Panc1 (cell line): ENCODE measurements at regions not wholly inside any gene's neighbourhood (a gene's known extent, or its start where the extent isn't known, plus 50 kb on each side); places are given as distances from the start of the nearest gene placed in this dataset.

Experiments used
- ATAC-seq: fragments of 200-7000 bp; cut with Tn5 transposase; 2 replicates; pipeline ENCODE4 v1.9.1; 2020; ENCODE audit warnings: mild to moderate bottlenecking, moderate library complexity
- BruUV-seq: library from RNA; stranded (reverse); fragments of 400-500 nt; replicated peaks from 2 replicates; lab custom pipeline; 2021; lab: Mats Ljungman, UMichigan
- CTCF ChIA-PET: fragments of 300-600 bp; sonication (Branson Sonifier 250); formaldehyde crosslinking; loops from one replicate; lab custom pipeline; 2022; ENCODE audit warnings: antibody characterized with exemption; lab: Charles Lee
- POLR2A ChIA-PET: fragments of 300-600 bp; sonication (Branson Sonifier 250); formaldehyde crosslinking; loops from one replicate; lab custom pipeline; 2022; ENCODE audit warnings: antibody characterized with exemption; lab: Charles Lee
- DNase-seq: peaks from one replicate; pipeline ENCODE4 v3.0.0-alpha.2; 2010; ENCODE audit warnings: low read depth, low spot score
- H3K27ac ChIP-seq: 2 replicates; pipeline ENCODE4 v1.5.1; 2011; ENCODE audit warnings: mild to moderate bottlenecking, low read length, inconsistent platforms
- H3K27me3 ChIP-seq: fragments of 200-500 bp; sonication (Bioruptor generic); 2 replicates; pipeline ENCODE4 v1.6.0; 2014; ENCODE audit warnings: low read length, inconsistent platforms; ENCODE audit not compliant: control insufficient read depth, insufficient read depth
- H3K36me3 ChIP-seq: fragments of 200-500 bp; sonication (Bioruptor generic); 2 replicates; pipeline ENCODE4 v1.5.1; 2014; ENCODE audit warnings: inconsistent platforms, mild to moderate bottlenecking, low read length, moderate library complexity; ENCODE audit not compliant: control insufficient read depth, insufficient read depth
- H3K4me1 ChIP-seq: 2 replicates; pipeline ENCODE4 v1.5.1; 2011; ENCODE audit warnings: inconsistent platforms, mild to moderate bottlenecking, low read length, moderate library complexity; ENCODE audit not compliant: control insufficient read depth, insufficient read depth
- H3K4me3 ChIP-seq, 2 experiments: 2 replicates each; pipeline ENCODE4 v1.5.1; 2011 to 2012; ENCODE audit warnings: low read depth in 2 of 2, low read length in 2 of 2, mild to moderate bottlenecking in 2 of 2, inconsistent platforms in 1 of 2, moderate library complexity in 1 of 2
- H3K9me3 ChIP-seq: fragments of 200-500 bp; sonication (Bioruptor generic); 2 replicates; pipeline ENCODE4 v1.5.1; 2014; ENCODE audit warnings: low read depth, mild to moderate bottlenecking, inconsistent platforms, low read length, moderate library complexity; ENCODE audit not compliant: control insufficient read depth, insufficient read depth
- POLR2AphosphoS5 ChIP-seq: IDR thresholded peaks from 2 replicates; pipeline ENCODE4 v1.6.1; 2012; ENCODE audit warnings: mild to moderate bottlenecking, low read depth, low read length, moderate library complexity
- SIN3A ChIP-seq: IDR thresholded peaks from 2 replicates; pipeline ENCODE4 v1.6.1; 2012; ENCODE audit warnings: low read depth, mild to moderate bottlenecking, low read length, moderate library complexity, borderline replicate concordance; ENCODE audit not compliant: insufficient read depth
- TCF7L2 ChIP-seq: IDR thresholded peaks from 2 replicates; pipeline ENCODE4 v1.6.1; 2011; ENCODE audit warnings: mild to moderate bottlenecking, low read depth, low read length, inconsistent platforms
- in situ Hi-C: cut with HindIII; loops from 2 replicates; pipeline ENCODE4 v1.10.0; 2016; ENCODE audit warnings: low sequenced_read_pairs, low pct_unique_long_range_greater_than_20kb
- intact Hi-C: fragments of 100-400 bp; cut with micrococcal nuclease; formaldehyde crosslinking; loops from one replicate; pipeline ENCODE4 v1.10.0; 2022; ENCODE audit not compliant: unreplicated experiment
- TF ChIP-seq, protein P1 (sequence below): fragments of 450-650 bp; IDR thresholded peaks from 2 replicates; pipeline ENCODE4 v1.5.1; 2017; ENCODE audit warnings: mild to moderate bottlenecking
- TF ChIP-seq, protein P2 (sequence below), 2 experiments: IDR thresholded peaks; 2 replicates each; pipeline ENCODE4 v1.6.1; 2011 to 2012; ENCODE audit warnings: low read depth in 2 of 2, control low read depth in 1 of 2, low read length in 1 of 2, mild to moderate bottlenecking in 1 of 2, moderate library complexity in 1 of 2; ENCODE audit not compliant: insufficient read depth in 1 of 2

DNA sequence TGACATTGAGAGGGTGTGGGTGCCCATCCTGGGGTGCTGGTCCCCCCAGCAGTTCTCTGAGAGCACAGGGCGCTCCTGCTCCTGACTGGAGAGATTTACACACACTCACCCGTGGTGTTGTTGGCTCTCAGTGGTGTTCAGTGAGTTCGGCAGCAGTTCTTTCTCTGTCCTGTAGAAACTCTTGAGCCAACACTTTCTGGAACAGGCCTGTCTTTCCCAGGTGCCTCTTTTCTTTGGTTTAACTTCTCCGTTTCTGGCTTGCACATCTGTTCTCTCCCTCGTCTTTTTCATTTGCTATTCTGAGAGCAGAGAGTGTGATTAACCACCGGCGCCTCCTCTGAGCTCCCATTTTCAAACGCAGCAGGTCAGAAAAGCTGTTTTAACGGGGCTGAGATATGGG lies 284.5 kb downstream of the IRX2 start:
- no peaks in the 10 kb centered on the region; the same call in 1 of the 2 replicates for H3K27me3 ChIP-seq
- ChIA-PET CTCF (no interaction called here), POLR2A (no interaction called here)
- no peaks in the 10 kb centered on the region for H3K4me1 ChIP-seq
- DNase-seq (no peak), ATAC-seq (no peak)
- intact Hi-C loops (no loop called here), in situ Hi-C loops (no loop called here)
- TF ChIP-seq POLR2AphosphoS5: no peak
- TF ChIP-seq TCF7L2: no peak
- TF ChIP-seq SIN3A: no peak
- TF ChIP-seq, protein P1, sequence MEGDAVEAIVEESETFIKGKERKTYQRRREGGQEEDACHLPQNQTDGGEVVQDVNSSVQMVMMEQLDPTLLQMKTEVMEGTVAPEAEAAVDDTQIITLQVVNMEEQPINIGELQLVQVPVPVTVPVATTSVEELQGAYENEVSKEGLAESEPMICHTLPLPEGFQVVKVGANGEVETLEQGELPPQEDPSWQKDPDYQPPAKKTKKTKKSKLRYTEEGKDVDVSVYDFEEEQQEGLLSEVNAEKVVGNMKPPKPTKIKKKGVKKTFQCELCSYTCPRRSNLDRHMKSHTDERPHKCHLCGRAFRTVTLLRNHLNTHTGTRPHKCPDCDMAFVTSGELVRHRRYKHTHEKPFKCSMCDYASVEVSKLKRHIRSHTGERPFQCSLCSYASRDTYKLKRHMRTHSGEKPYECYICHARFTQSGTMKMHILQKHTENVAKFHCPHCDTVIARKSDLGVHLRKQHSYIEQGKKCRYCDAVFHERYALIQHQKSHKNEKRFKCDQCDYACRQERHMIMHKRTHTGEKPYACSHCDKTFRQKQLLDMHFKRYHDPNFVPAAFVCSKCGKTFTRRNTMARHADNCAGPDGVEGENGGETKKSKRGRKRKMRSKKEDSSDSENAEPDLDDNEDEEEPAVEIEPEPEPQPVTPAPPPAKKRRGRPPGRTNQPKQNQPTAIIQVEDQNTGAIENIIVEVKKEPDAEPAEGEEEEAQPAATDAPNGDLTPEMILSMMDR: no peak
- TF ChIP-seq, protein P2, sequence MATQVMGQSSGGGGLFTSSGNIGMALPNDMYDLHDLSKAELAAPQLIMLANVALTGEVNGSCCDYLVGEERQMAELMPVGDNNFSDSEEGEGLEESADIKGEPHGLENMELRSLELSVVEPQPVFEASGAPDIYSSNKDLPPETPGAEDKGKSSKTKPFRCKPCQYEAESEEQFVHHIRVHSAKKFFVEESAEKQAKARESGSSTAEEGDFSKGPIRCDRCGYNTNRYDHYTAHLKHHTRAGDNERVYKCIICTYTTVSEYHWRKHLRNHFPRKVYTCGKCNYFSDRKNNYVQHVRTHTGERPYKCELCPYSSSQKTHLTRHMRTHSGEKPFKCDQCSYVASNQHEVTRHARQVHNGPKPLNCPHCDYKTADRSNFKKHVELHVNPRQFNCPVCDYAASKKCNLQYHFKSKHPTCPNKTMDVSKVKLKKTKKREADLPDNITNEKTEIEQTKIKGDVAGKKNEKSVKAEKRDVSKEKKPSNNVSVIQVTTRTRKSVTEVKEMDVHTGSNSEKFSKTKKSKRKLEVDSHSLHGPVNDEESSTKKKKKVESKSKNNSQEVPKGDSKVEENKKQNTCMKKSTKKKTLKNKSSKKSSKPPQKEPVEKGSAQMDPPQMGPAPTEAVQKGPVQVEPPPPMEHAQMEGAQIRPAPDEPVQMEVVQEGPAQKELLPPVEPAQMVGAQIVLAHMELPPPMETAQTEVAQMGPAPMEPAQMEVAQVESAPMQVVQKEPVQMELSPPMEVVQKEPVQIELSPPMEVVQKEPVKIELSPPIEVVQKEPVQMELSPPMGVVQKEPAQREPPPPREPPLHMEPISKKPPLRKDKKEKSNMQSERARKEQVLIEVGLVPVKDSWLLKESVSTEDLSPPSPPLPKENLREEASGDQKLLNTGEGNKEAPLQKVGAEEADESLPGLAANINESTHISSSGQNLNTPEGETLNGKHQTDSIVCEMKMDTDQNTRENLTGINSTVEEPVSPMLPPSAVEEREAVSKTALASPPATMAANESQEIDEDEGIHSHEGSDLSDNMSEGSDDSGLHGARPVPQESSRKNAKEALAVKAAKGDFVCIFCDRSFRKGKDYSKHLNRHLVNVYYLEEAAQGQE (IDR thresholded peaks at IDR 0.05; ENCODE audit: insufficient read depth in 1 of 2, low read depth in 2 of 2, low read length in 1 of 2): no peak
- BruUV-seq: no TSS peak
- no peaks in the 10 kb centered on the region for H3K9me3 ChIP-seq
- H3K36me3 ChIP-seq: no peaks in the 10 kb centered on the region
- no peak overlapping the region for H3K4me3 ChIP-seq
- no peak overlapping the region for H3K27ac ChIP-seq

DNA sequence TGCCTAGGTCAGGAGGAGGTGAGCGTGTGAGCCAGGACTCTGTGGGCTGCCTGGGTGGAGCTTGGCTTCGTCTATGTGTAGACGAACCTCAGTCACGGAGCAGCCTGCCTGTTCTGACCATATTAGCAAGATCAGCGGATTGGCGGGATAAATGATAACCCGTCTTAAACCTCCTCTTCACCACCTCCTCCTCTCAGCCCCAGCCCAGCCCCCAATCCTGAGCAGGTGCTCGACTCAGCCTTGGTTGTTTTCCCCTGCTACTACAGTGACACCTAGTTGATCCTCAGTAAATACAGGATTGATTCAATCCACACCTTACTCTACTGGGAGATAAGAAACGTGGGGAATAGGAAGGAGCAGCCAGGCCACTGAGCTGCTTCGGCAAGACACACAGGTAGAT lies 286.1 kb downstream of the IRX2 start:
- intact Hi-C loops: no loop called here
- no peaks in the 10 kb centered on the region; the same call in 1 of the 2 replicates for H3K27me3 ChIP-seq
- no peak for ATAC-seq
- no peak overlapping the region for H3K4me3 ChIP-seq
- ChIA-PET CTCF (no interaction called here), POLR2A (no interaction called here)
- no peak for DNase-seq
- in situ Hi-C loops: no loop called here
- no peak overlapping the region for H3K27ac ChIP-seq
- no peaks in the 10 kb centered on the region for H3K36me3 ChIP-seq
- H3K4me1 ChIP-seq: no peaks in the 10 kb centered on the region
- TF ChIP-seq, protein P1: no peak
- TF ChIP-seq POLR2AphosphoS5: no peak
- TF ChIP-seq, protein P2 (IDR thresholded peaks at IDR 0.05; ENCODE audit: insufficient read depth in 1 of 2, low read depth in 2 of 2, low read length in 1 of 2): no peak
- no peak for TF ChIP-seq TCF7L2
- no peak for TF ChIP-seq SIN3A
- no TSS peak for BruUV-seq
- no peaks in the 10 kb centered on the region for H3K9me3 ChIP-seq
